ENCODE measurements at regions not wholly inside any gene's neighbourhood (a gene's known extent, or its start where the extent isn't known, plus 50 kb on each side); places are given as distances from the start of the nearest gene placed in this dataset.

GRCh38 chr4:18767921-18768320 lies 746.4 kb upstream of the LCORL start:
- Mint-ChIP-seq H3K4me3 (no peak overlapping the region), H3K36me3 (ENCODE audit: low read depth) (no peaks in the 10 kb centered on the region), H3K9me3 (no peaks in the 10 kb centered on the region; the same call in 1 of the 2 replicates), H3K27ac (no peak overlapping the region), H3K27me3 (ENCODE audit: insufficient read depth) (peaks cover 3% of the 10 kb centered on the region; the same call in 1 of the 2 replicates), H3K4me1 (ENCODE audit: low read depth) (peaks cover 2% of the 10 kb centered on the region; the same call in 1 of the 2 replicates)
- TF ChIP-seq, protein P1, sequence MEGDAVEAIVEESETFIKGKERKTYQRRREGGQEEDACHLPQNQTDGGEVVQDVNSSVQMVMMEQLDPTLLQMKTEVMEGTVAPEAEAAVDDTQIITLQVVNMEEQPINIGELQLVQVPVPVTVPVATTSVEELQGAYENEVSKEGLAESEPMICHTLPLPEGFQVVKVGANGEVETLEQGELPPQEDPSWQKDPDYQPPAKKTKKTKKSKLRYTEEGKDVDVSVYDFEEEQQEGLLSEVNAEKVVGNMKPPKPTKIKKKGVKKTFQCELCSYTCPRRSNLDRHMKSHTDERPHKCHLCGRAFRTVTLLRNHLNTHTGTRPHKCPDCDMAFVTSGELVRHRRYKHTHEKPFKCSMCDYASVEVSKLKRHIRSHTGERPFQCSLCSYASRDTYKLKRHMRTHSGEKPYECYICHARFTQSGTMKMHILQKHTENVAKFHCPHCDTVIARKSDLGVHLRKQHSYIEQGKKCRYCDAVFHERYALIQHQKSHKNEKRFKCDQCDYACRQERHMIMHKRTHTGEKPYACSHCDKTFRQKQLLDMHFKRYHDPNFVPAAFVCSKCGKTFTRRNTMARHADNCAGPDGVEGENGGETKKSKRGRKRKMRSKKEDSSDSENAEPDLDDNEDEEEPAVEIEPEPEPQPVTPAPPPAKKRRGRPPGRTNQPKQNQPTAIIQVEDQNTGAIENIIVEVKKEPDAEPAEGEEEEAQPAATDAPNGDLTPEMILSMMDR (IDR thresholded peaks at IDR 0.05) = no peak
- DNase-seq = no peak

GRCh38 chr4:18756671-18757070 lies 735.1 kb upstream of the LCORL start:
- TF ChIP-seq, protein P1 (IDR thresholded peaks at IDR 0.05) = no peak
- Mint-ChIP-seq H3K27me3 (ENCODE audit: insufficient read depth) (no peaks in the 10 kb centered on the region; the same call in 1 of the 2 replicates), H3K4me3 (no peak overlapping the region), H3K4me1 (ENCODE audit: low read depth) (peaks cover 12% of the 10 kb centered on the region), H3K36me3 (ENCODE audit: low read depth) (no peaks in the 10 kb centered on the region), H3K9me3 (no peaks in the 10 kb centered on the region), H3K27ac (no peak overlapping the region)
- DNase-seq = peak; percentile 64

DNA sequence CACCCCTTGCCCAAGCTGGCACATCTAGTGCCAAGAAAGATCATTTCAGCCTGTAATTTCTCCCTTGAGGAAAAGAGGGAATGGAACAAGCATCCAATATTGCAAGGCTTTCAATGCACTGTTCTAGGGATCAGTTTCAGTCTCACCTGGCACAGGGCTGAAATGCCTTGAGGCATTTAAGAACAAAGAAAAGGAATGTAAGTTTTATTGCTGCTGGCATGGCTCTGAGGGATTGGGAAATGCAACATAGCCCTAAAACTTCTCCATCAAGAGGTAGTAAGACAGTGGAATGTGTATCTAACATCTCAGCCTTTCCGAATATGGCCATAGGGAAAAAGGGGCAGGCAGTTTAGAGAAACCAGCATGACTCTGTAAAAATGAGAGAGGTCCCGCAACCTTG lies 732.6 kb upstream of the LCORL start:
- Mint-ChIP-seq H3K4me3 (no peak overlapping the region), H3K4me1 (ENCODE audit: low read depth) (peaks cover 12% of the 10 kb centered on the region), H3K36me3 (ENCODE audit: low read depth) (no peaks in the 10 kb centered on the region), H3K27me3 (ENCODE audit: insufficient read depth) (no peaks in the 10 kb centered on the region; the same call in 1 of the 2 replicates), H3K27ac (no peak overlapping the region), H3K9me3 (no peaks in the 10 kb centered on the region)
- TF ChIP-seq, protein P1 (IDR thresholded peaks at IDR 0.05) = no peak
- DNase-seq = no peak

DNA sequence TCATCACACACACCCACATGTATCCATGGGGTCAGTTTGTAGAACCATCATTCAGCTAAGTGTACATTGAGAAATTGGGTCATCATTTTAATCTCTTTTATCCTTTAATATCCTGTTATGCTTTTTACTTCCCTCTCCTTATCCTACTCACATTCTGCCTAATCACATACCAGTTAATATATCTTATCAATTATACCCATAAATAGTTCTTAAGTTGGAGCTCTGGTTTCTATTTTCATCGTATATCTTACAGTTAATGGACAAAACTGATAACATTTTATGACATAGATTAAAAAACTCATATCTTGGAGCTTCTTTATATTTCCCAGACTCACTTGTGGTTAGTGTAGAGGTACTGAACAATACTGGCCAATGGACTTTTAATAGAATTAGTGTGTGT lies 729.5 kb upstream of the LCORL start:
- no peaks in the 10 kb centered on the region for H3K27me3 Mint-ChIP-seq (ENCODE audit: insufficient read depth)
- no peak overlapping the region for H3K27ac Mint-ChIP-seq
- H3K4me1 Mint-ChIP-seq (ENCODE audit: low read depth) = peaks cover under 1% of the 10 kb centered on the region; the same call in 1 of the 2 replicates
- TF ChIP-seq, protein P1 (IDR thresholded peaks at IDR 0.05) = no peak
- H3K4me3 Mint-ChIP-seq = no peak overlapping the region
- DNase-seq = no peak
- no peaks in the 10 kb centered on the region; the same call in 1 of the 2 replicates for H3K36me3 Mint-ChIP-seq (ENCODE audit: low read depth)
- no peaks in the 10 kb centered on the region; the same call in 1 of the 2 replicates for H3K9me3 Mint-ChIP-seq

DNA sequence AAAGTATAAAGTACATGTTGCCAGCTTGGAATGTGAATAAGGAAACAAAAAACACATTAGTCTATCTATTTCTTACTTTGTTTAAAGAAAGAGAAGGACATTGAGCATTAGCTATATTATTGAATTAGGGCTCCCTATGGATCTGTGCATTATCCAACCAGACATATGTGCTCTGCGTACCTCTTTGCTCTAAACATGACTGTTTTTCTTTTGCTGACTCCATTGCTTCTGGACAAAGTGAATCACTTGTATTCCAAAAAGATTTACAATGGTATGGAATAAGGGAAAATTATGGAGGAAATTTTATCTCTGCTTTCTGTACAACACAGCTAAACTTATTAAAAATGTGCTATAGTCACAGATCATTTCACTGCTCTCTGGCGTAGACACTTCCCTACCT lies 727.8 kb upstream of the LCORL start:
- Mint-ChIP-seq H3K36me3 (ENCODE audit: low read depth) (no peaks in the 10 kb centered on the region; the same call in 1 of the 2 replicates), H3K4me3 (no peak overlapping the region), H3K27ac (no peak overlapping the region), H3K9me3 (no peaks in the 10 kb centered on the region; the same call in 1 of the 2 replicates), H3K27me3 (ENCODE audit: insufficient read depth) (peaks cover 2% of the 10 kb centered on the region; the same call in 1 of the 2 replicates), H3K4me1 (ENCODE audit: low read depth) (no peaks in the 10 kb centered on the region; the same call in 1 of the 2 replicates)
- TF ChIP-seq, protein P1 (IDR thresholded peaks at IDR 0.05) = no peak
- no peak for DNase-seq
